ENCODE measurements at regions not wholly inside any gene's neighbourhood (a gene's known extent, or its start where the extent isn't known, plus 50 kb on each side); places are given as distances from the start of the nearest gene placed in this dataset.
"Not testable (repeated sequence)": the region's sequence is repeated elsewhere in the genome, so short reads cannot be mapped to it uniquely, and the experiment has no call there.

DNA sequence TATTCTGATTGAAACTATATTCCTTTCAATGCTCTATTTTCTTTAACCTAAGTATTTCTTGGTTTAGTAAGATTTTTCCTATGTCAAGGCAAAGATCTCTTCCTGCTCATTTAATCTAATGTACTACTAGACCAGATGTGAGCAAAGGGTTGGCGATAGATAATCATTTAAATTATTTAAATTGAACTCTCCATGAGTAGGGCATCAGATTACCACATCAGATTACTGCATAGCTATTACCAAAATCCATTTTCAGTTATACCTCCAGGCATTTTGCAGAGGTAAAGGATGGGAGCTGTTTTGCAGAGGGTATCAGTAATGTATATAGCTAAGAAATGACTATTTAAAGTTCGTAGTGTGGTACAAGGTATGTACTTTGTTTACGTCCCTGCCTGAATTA, 607.9 kb downstream of the PTPRC start:
- TF ChIP-seq MXI1 (conservative IDR thresholded peaks at IDR 0.05; ENCODE audit: poor library complexity, severe bottlenecking) (no peak), TAF1 (IDR thresholded peaks at IDR 0.05; ENCODE audit: low read depth) (no peak), EZH2 (IDR thresholded peaks at IDR 0.05; ENCODE audit: borderline replicate concordance, insufficient read depth, low read length, poor library complexity, severe bottlenecking) (no peak), CTCF (IDR thresholded peaks at IDR 0.05; ENCODE audit: poor library complexity, severe bottlenecking) (no peak), RAD21 (conservative IDR thresholded peaks at IDR 0.05) (no peak), POLR2AphosphoS5 (IDR thresholded peaks at IDR 0.05) (no peak)
- no peaks in the 10 kb centered on the region for H3K9me3 ChIP-seq (ENCODE audit: low read length)
- no peaks in the 10 kb centered on the region for H4K20me1 ChIP-seq (ENCODE audit: insufficient read depth)
- no peaks in the 10 kb centered on the region for H3K27me3 ChIP-seq (ENCODE audit: insufficient read depth, low read depth, low read length)
- H3K4me3 ChIP-seq (ENCODE audit: low read length): no peak overlapping the region
- H2AFZ ChIP-seq (ENCODE audit: low read depth, low read length): no peak overlapping the region
- no peak overlapping the region for H3K4me2 ChIP-seq (ENCODE audit: low read length)
- no peak overlapping the region for H3K27ac ChIP-seq (ENCODE audit: low read length)
- no peaks in the 10 kb centered on the region for H3K79me2 ChIP-seq (replicated peaks; ENCODE audit: insufficient read depth, low read length)
- no peaks in the 10 kb centered on the region for H3K9me2 ChIP-seq (ENCODE audit: insufficient read depth, low read length)
- no peak overlapping the region for H3K9ac ChIP-seq (ENCODE audit: low read length)
- H3K36me3 ChIP-seq (ENCODE audit: insufficient read depth, low read length): no peaks in the 10 kb centered on the region
- no peaks in the 10 kb centered on the region for H3F3A ChIP-seq (ENCODE audit: insufficient read depth, low read length, poor library complexity, severe bottlenecking)

DNA sequence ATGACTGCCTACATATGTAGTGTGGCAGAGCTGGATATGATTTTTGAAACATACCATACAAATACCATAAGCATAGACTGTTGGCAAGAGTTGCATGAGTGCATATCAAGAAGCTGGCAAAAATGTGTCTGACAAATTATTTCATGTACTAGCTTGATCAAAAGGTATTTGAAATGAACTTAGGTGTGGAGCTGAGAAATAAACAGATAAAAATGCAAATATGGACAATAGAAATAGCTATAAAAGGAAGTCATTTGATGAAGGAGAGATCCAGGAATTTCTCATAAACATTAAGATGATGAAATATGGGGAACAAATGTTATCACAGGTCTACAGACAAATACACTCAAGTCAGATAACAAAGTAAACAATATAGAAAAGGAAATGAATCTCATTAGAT, 609.1 kb downstream of the PTPRC start:
- H4K20me1 ChIP-seq (ENCODE audit: insufficient read depth): no peaks in the 10 kb centered on the region
- H3K27me3 ChIP-seq (ENCODE audit: insufficient read depth, low read depth, low read length): no peaks in the 10 kb centered on the region
- H3K4me2 ChIP-seq (ENCODE audit: low read length): no peak overlapping the region
- no peak for TF ChIP-seq POLR2AphosphoS5 (IDR thresholded peaks at IDR 0.05)
- TF ChIP-seq, protein P1, sequence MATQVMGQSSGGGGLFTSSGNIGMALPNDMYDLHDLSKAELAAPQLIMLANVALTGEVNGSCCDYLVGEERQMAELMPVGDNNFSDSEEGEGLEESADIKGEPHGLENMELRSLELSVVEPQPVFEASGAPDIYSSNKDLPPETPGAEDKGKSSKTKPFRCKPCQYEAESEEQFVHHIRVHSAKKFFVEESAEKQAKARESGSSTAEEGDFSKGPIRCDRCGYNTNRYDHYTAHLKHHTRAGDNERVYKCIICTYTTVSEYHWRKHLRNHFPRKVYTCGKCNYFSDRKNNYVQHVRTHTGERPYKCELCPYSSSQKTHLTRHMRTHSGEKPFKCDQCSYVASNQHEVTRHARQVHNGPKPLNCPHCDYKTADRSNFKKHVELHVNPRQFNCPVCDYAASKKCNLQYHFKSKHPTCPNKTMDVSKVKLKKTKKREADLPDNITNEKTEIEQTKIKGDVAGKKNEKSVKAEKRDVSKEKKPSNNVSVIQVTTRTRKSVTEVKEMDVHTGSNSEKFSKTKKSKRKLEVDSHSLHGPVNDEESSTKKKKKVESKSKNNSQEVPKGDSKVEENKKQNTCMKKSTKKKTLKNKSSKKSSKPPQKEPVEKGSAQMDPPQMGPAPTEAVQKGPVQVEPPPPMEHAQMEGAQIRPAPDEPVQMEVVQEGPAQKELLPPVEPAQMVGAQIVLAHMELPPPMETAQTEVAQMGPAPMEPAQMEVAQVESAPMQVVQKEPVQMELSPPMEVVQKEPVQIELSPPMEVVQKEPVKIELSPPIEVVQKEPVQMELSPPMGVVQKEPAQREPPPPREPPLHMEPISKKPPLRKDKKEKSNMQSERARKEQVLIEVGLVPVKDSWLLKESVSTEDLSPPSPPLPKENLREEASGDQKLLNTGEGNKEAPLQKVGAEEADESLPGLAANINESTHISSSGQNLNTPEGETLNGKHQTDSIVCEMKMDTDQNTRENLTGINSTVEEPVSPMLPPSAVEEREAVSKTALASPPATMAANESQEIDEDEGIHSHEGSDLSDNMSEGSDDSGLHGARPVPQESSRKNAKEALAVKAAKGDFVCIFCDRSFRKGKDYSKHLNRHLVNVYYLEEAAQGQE (IDR thresholded peaks at IDR 0.05; ENCODE audit: borderline replicate concordance): no peak
- TF ChIP-seq MXI1 (conservative IDR thresholded peaks at IDR 0.05; ENCODE audit: poor library complexity, severe bottlenecking): no peak
- no peak for TF ChIP-seq EZH2 (IDR thresholded peaks at IDR 0.05; ENCODE audit: borderline replicate concordance, insufficient read depth, low read length, poor library complexity, severe bottlenecking)
- TF ChIP-seq SMC3 (conservative IDR thresholded peaks at IDR 0.05; ENCODE audit: poor library complexity): no peak
- TF ChIP-seq TAF1 (IDR thresholded peaks at IDR 0.05; ENCODE audit: low read depth): no peak
- TF ChIP-seq CTCF (IDR thresholded peaks at IDR 0.05; ENCODE audit: poor library complexity, severe bottlenecking): no peak
- TF ChIP-seq RAD21 (conservative IDR thresholded peaks at IDR 0.05): no peak
- TF ChIP-seq EP300 (conservative IDR thresholded peaks at IDR 0.05; ENCODE audit: poor library complexity, severe bottlenecking): no peak
- no peaks in the 10 kb centered on the region for H3F3A ChIP-seq (ENCODE audit: insufficient read depth, low read length, poor library complexity, severe bottlenecking)
- H3K9me2 ChIP-seq (ENCODE audit: insufficient read depth, low read length): no peaks in the 10 kb centered on the region
- no peaks in the 10 kb centered on the region for H3K36me3 ChIP-seq (ENCODE audit: insufficient read depth, low read length)
- H3K4me3 ChIP-seq (ENCODE audit: low read length): no peak overlapping the region
- H3K9ac ChIP-seq (ENCODE audit: low read length): no peak overlapping the region
- H3K9me3 ChIP-seq (ENCODE audit: low read length): no peaks in the 10 kb centered on the region
- H3K27ac ChIP-seq (ENCODE audit: low read length): no peak overlapping the region
- H2AFZ ChIP-seq (ENCODE audit: low read depth, low read length): no peak overlapping the region
- H3K79me2 ChIP-seq (replicated peaks; ENCODE audit: insufficient read depth, low read length): no peaks in the 10 kb centered on the region

DNA sequence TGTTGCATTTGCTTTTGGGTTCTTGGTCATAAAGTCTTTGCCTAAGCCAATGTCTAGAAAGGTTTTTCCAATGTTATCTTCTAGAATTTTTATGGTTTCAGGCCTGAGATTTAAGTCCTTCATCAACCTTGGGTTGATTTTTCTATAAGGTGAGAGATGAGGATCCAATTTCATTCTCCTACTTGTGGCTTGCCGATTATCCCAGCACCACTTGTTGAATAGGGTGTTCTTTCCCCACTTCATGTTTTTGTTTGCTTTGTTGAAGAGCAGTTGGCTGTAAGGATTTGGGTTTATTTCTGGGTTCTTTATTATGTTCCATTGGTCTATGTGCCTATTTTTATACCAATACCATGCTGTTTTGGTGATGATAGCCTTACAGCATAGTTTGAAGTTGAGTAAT, 615.2 kb downstream of the PTPRC start:
- not testable (repeated sequence) for H3K79me2 ChIP-seq (replicated peaks; ENCODE audit: insufficient read depth, low read length); H3K27me3 ChIP-seq (ENCODE audit: insufficient read depth, low read depth, low read length); H3K9me3 ChIP-seq (ENCODE audit: low read length); H3K4me3 ChIP-seq (ENCODE audit: low read length); H3K9ac ChIP-seq (ENCODE audit: low read length); H4K20me1 ChIP-seq (ENCODE audit: insufficient read depth); H3K9me2 ChIP-seq (ENCODE audit: insufficient read depth, low read length); H2AFZ ChIP-seq (ENCODE audit: low read depth, low read length); H3K27ac ChIP-seq (ENCODE audit: low read length); H3K4me2 ChIP-seq (ENCODE audit: low read length); H3F3A ChIP-seq (ENCODE audit: insufficient read depth, low read length, poor library complexity, severe bottlenecking); H3K36me3 ChIP-seq (ENCODE audit: insufficient read depth, low read length)

All from neural cell (in vitro differentiated cells).